TTC549 (cell line): ENCODE measurements at regions not wholly inside any gene's neighbourhood (a gene's known extent, or its start where the extent isn't known, plus 50 kb on each side); places are given as distances from the start of the nearest gene placed in this dataset.

Experiments
- FAIRE-seq: peaks from 2 replicates; lab custom pipeline; 2012; peaks lifted over from hg19 to GRCh38; lab: Jason Lieb, UNC

DNA sequence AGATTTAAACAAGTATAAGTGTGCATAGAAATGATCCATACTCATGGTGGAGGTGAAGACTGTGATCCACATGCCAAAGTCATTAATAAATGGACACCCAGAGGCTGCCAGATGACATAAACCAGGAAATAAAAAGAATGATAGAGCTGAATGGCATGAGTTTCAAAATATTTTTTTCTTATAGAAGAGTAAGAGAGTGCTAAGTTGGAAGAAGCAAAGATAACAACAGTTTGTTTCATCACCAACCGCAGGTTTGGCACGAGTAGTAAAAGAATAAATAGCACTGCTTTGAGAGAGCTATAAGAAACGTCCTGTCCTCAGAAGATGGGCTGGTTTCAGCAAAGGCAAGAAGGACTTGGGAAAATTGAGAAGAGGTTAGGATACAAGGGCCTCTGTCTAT lies 246.9 kb downstream of the UBE3D start:
- no peak for FAIRE-seq

DNA sequence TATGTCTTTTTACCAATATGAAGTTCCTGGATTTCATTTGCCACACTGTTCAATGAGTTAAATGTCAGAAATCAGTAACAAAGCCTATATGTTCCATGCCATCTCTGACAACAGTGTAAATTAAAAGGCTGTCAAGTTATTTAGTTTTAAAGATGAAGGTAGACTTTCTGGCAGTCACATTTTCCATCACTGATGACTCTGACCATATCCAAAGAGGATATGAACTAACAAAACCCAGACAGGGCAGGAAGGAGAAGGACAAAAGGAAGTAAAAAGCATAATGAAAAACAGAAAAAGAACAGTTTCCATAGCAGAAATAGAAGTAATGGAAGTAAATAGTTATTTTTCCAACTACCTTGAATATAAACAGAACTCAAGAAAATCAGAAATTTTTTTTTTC lies 242.3 kb downstream of the UBE3D start:
- FAIRE-seq, result no peak

DNA sequence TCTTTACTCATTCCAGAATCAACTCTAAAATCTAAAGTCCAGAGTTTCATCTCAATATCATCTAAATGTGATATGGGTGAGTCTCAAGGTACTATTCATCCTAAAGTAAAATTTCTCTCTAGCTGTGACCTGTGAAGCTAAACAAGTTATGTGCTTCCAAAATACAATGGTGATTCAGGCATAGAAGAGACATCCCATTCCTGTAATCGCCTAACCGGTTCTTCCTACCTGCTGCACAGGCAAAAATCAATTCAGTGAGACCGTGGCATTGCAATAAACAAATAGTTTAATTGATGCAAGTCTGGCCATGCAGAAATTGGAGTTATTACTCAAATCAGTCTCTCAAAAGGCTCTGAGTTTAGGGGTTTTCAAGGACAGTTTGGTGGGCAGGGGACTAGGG lies 232.8 kb downstream of the UBE3D start:
- no peak for FAIRE-seq

- no peak for FAIRE-seq
These were observed 232.2 kb downstream of the UBE3D start for GRCh38 chr6:82833481-82833880.

DNA sequence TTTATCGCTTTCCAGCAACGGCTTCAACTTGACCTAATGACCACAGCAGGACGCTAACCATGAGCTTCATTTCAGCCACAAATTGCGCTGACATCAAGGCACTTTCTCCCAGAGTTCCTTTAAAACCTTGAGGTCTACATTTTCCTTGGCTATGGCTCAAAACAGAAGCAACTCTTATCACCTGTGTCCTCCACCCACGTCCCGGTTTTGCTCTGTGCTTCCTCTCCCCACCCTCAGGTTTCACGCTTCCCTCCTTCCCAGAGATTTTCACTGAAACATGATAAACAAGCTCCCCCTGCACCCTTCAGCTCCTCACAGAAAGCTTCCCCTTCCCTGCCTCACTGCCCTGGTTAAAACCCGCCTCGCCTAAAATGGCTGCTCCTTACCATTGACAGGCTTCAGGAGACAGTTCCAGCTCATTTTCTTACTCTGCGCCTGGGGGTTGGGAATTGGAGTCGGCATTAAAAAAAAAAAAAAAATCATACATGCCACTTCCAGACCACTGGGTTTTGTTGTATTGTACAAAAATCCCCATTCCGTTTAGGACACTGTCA lies 229.5 kb downstream of the UBE3D start:
- FAIRE-seq, result no peak

- no peak for FAIRE-seq
These were observed 225.1 kb downstream of the UBE3D start for GRCh38 chr6:82840571-82840970.

DNA sequence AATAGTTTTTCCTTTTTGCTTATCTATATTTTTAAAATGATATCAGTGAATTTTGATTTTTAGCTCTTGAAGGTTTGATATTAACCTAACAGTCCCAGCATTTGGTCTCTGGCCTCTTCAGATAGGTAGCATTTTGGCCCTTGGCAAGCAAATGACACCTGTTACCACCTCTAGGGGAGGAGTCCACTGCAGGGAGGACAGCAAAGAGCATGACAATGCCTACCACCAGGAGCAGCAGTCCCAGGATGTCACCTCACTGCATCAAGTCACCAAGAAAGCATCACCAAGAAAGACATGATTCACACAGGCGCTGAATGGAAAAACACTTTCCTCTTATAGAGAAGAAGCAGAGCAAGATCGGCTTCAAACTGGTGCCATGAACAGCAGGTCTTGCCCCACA lies 224.3 kb downstream of the UBE3D start:
- no peak for FAIRE-seq
